ENCODE measurements at regions not wholly inside any gene's neighbourhood (a gene's known extent, or its start where the extent isn't known, plus 50 kb on each side); places are given as distances from the start of the nearest gene placed in this dataset.

- no peak for TF ChIP-seq EZH2 (IDR thresholded peaks at IDR 0.05)
- TF ChIP-seq CTCF (IDR thresholded peaks at IDR 0.05 in 2 of 3, conservative IDR thresholded peaks at IDR 0.05 in 1 of 3; ENCODE audit: borderline replicate concordance in 1 of 3, insufficient read depth in 1 of 3, low read depth in 2 of 3, low read length in 2 of 3): no peak
Measured at GRCh38 chr3:21936207-21936606, 185.2 kb upstream of the ZNF385D start.
